ENCODE measurements at regions not wholly inside any gene's neighbourhood (a gene's known extent, or its start where the extent isn't known, plus 50 kb on each side); places are given as distances from the start of the nearest gene placed in this dataset.

DNA sequence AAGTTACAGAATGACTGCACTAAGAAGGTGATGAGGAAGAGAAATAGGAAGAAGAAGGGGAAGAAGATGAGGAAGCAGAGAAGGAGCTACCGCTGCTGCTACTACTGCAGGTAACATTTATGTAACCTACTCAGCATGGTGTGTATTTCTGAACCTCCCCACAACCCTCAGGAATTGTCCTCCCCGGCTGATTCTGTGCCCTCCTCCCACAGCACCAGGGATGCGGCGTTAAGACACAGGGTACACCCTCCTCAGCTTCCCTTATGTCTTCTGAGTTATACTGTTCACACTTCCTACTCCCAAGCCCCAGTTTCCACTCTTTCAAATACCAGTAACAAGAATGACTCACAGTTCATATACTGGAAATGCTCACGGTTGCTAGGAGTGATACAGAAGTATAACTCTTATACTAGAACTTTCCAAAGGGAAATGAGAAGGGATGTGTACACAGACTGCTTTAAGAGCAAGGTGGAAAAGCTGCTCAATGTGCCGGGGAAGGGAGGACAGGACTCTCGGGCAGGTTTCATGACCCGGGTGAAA lies 224.5 kb upstream of the PSMD7 start:
- no peak for TF ChIP-seq MTA1 (CRISPR knock-in tag; IDR thresholded peaks at IDR 0.05; ENCODE audit: borderline replicate concordance)
- TF ChIP-seq PCBP1 (IDR thresholded peaks at IDR 0.05; ENCODE audit: borderline replicate concordance, low read depth, low read length) = no peak
- TF ChIP-seq ZNF670 (CRISPR knock-in tag; IDR thresholded peaks at IDR 0.05; ENCODE audit: borderline replicate concordance) = no peak
- TF ChIP-seq ZNF3 (CRISPR knock-in tag; IDR thresholded peaks at IDR 0.05) = no peak
- TF ChIP-seq ZBTB2 (CRISPR knock-in tag; IDR thresholded peaks at IDR 0.05; ENCODE audit: low read depth) = no peak
- no peak for TF ChIP-seq FIP1L1 (IDR thresholded peaks at IDR 0.05; ENCODE audit: borderline replicate concordance, insufficient read depth, low read depth, low read length)
- TF ChIP-seq SMYD3 (CRISPR knock-in tag; IDR thresholded peaks at IDR 0.05) = no peak
- no peak for TF ChIP-seq TBX2 (CRISPR knock-in tag; IDR thresholded peaks at IDR 0.05; ENCODE audit: borderline replicate concordance)
- TF ChIP-seq, protein P1, sequence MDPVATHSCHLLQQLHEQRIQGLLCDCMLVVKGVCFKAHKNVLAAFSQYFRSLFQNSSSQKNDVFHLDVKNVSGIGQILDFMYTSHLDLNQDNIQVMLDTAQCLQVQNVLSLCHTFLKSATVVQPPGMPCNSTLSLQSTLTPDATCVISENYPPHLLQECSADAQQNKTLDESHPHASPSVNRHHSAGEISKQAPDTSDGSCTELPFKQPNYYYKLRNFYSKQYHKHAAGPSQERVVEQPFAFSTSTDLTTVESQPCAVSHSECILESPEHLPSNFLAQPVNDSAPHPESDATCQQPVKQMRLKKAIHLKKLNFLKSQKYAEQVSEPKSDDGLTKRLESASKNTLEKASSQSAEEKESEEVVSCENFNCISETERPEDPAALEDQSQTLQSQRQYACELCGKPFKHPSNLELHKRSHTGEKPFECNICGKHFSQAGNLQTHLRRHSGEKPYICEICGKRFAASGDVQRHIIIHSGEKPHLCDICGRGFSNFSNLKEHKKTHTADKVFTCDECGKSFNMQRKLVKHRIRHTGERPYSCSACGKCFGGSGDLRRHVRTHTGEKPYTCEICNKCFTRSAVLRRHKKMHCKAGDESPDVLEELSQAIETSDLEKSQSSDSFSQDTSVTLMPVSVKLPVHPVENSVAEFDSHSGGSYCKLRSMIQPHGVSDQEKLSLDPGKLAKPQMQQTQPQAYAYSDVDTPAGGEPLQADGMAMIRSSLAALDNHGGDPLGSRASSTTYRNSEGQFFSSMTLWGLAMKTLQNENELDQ (CRISPR knock-in tag; IDR thresholded peaks at IDR 0.05; ENCODE audit: borderline replicate concordance) = no peak
- TF ChIP-seq WIZ (CRISPR knock-in tag; IDR thresholded peaks at IDR 0.05) = no peak
- intact Hi-C loops (cut with micrococcal nuclease; ENCODE audit: unreplicated experiment) = no loop called here
- in situ Hi-C loops (cut with HindIII; ENCODE audit: extremely low pct_ligation_motif_present, low pct_unique_long_range_greater_than_20kb) = no loop called here
- DNase-seq (ENCODE audit: low spot score) = no peak
- Histone ChIP-seq H3K27me3 (ENCODE audit: control insufficient read depth in 1 of 2, insufficient read depth in 2 of 2, low read length in 2 of 2) (peaks cover 3 to 12% of the 10 kb centered on the region in 2 experiments; a peak in 4 of 5 replicates), H3K4me3 (replicated peaks in 1 of 3; ENCODE audit: insufficient read depth in 1 of 3, low read depth in 2 of 3, low read length in 3 of 3) (no peak overlapping the region), H3K4me2 (ENCODE audit: low read depth, low read length) (no peak overlapping the region), H3K9me3 (ENCODE audit: low read length) (peaks cover 6% of the 10 kb centered on the region; the same call in 1 of the 2 replicates), H2AFZ (ENCODE audit: low read length) (no peak overlapping the region), H3K27ac (ENCODE audit: extremely low read length, insufficient read depth, low read length) (no peak overlapping the region), H4K20me1 (ENCODE audit: insufficient read depth, low read length) (no peaks in the 10 kb centered on the region), H3K79me2 (ENCODE audit: insufficient read depth, low read length) (no peaks in the 10 kb centered on the region), H3K36me3 (replicated peaks in 1 of 2; ENCODE audit: control insufficient read depth in 1 of 2, insufficient read depth in 2 of 2, low read length in 2 of 2) (no peaks in the 10 kb centered on the region), H3K9ac (ENCODE audit: insufficient read depth, low read depth, low read length) (no peak overlapping the region), H3K4me1 (ENCODE audit: insufficient read depth, low read length) (no peaks in the 10 kb centered on the region)
- CTCF ChIA-PET (ENCODE audit: low intra/inter-chr PET ratio, low total read pairs) = no interaction called here
- ATAC-seq = no peak
- FAIRE-seq = no peak
- no TSS peak for BruUV-seq (replicated peaks)
- 3% methylated on average over 8 of the region's 8 CpGs for WGBS (ENCODE audit: low lambda C conversion rate)
- POLR2A ChIA-PET = no interaction called here

Data from HepG2 (cell line).